GM19043 (cell line): ENCODE measurements at regions not wholly inside any gene's neighbourhood (a gene's known extent, or its start where the extent isn't known, plus 50 kb on each side); places are given as distances from the start of the nearest gene placed in this dataset.

Experiments
- ATAC-seq: cut with Tn5 transposase; IDR thresholded peaks from one replicate; pipeline ENCODE4 v1.9.1; 2021; ENCODE audit warnings: low read depth; ENCODE audit not compliant: unreplicated experiment

GRCh38 chrX:9339603-9340491, 125.0 kb upstream of the TBL1X start:
- ATAC-seq: no peak

- ATAC-seq: no peak
Observed at GRCh38 chrX:9340598-9341290, 124.1 kb upstream of the TBL1X start.

DNA sequence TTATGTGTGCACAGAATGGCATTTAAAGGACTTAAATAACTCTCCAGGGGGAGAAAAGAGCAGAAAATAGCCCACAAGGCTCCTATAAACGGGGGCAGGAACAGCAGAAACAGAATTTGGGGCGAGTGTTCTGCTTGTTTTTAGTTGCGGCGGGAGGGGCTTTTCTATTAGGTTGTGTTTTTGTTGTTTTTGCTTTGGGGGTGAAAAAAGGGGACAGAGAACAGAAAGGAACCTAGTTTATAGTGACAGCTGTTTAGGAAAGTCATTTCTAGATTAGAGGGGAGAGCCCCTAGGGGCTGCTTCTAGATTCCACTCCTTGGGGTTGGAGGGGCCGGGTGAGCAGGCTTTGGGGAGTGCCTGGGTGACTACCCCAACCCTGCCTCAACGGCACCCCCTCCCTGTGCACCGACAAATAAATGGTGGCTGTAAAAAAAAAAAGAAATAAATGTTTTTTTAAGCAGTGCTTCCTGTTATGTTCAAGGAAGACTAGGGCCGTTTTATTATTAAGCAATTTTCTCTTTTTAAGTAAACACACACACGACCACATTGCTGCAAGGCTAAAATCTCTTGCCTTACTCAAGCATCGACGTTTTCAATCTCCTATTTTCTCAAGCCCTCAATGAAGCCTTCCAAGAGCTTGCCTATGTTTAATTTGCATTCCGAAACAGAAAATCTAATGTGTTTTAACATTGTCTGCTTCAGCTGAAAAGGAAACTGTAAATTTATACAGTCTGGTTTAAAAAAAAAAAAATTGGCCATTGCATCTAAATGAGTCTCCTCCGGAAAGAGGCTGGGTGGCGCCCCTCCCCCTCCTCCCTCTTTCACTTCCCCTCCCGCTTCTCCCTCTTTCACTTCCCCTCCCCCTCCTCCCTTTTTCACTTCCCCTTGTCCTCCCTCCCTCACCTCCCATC, 123.3 kb upstream of the TBL1X start:
- peak; percentile 76 for ATAC-seq

- ATAC-seq: no peak
Observed at GRCh38 chrX:9342561-9343051, 122.3 kb upstream of the TBL1X start.

DNA sequence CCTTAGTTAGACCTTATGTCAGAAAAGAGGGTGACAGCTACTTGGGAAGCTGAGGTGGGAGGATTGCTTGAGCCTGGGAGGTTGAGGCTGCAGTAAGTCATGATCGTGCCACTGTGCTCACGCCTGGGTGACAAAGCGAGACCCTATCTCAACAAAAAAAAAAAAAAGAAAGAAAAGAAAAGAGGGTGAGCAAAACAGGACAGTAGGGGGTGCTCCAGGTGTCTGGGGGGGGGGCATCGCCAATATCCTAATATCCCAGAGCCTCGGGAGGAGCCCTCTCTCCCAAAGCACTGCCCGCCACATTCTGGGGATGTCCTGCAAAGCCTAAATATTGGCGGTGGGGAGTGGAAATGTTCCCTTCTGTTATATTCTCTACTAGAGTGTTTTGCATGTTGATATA, 120.9 kb upstream of the TBL1X start:
- no peak for ATAC-seq

DNA sequence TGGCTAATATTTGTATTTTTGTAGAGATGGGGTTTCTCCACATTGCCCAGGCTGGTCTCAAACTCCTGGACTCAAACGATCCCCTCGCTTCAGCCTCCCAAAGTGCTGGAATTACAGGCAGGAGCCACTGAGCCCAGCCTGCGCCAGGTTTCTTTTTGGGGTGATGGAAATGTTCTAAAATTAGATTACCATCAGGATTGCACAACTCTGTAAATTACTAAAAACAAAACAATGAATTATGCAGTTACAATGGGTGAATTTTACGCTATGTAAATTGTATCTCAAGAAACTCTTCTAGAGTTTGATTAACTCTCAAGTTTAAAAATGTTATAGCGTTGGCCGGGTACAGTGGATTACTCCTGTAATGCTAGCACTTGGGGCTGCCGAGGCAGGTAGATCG, 118.9 kb upstream of the TBL1X start:
- ATAC-seq: no peak

- ATAC-seq: no peak
Observed at GRCh38 chrX:9349572-9350494, 115.0 kb upstream of the TBL1X start.

DNA sequence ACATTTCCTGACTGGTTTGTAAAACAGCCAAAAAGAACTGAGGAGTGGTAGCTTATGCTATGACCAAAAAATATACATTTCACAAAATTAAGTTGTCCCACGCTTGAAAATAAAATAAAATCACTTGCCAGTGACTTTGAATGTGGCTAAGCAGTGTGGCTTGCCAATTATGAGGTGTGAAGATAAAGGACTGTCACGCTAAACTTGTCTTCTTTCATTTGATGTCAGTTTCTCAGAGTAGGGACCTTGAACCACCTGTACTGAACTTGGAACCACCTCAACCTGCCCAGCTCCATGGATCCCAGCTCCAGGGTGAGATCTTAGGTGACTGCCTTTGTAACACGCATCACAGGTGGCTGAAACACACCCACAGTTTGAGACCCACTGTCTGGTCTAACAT, 113.7 kb upstream of the TBL1X start:
- no peak for ATAC-seq

DNA sequence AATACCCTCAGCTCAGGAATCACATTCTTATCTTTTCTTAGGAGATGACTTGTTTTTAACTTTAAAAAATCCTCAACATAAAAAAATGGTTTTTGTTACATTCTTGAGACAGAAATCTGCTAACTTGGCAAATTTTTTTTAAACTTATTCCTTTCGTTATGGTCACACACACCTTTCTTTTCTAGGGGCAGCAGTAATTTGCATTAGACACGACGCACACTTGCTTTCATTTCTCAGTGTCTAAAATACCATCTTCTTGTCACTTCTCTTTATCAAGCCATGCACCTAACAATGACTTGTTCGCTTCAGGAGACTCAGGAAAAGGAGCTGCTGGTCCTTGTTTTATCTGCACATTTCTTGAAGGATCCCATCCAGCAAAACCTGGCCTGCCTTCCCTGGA, 112.6 kb upstream of the TBL1X start:
- ATAC-seq: peak; percentile 57

- ATAC-seq: peak; percentile 75
Observed at GRCh38 chrX:9352694-9353411, 112.0 kb upstream of the TBL1X start.

GRCh38 chrX:9354918-9355317, 109.9 kb upstream of the TBL1X start:
- no peak for ATAC-seq

GRCh38 chrX:9355739-9356138, 109.1 kb upstream of the TBL1X start:
- ATAC-seq: no peak

DNA sequence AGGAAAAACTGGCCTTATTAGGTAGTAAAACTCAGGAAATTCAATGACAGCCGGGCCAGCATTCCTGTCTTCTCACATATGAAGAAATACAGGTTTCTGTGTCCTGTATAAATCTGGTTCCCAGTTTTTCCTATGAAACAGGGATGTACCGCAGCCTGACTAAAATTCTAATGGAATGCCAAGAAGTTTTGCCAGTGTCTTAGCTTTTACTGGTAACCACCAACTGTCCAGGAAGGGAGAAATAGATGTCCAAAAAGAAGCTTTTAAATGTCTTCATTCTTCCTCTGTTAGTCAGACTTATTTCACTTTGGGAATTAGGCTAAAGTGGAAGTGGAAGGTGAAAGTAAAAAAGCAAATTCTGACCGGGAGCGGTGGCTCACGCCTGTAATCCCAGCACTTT, 108.0 kb upstream of the TBL1X start:
- no peak for ATAC-seq

DNA sequence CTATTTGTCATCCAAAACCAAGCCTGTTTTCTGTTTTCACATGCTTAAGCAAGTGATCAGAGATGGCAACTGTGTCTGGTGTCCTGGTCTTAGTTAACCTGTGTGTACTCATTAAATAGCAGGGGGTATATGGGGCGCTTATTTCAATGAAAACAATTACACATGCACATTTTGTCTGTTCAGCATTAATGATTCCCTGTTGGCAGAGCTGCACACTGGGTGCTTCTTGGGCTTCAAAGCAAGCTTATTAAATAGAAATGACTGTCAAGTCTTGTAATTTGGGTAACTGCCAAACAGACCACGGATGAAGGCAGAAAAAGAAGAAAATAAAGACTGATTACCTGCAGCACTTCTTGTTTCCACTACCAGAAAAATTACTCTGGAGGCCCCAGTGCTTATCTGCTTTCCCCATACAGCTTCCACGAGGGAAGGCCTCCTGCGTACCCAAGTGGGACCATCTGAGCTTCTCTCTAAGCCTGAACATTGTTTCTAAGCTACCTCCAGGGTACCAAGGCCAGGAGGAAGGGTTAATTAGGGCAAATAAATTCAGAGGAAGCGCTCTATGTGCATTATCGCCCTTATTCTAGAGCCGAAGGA, 107.2 kb upstream of the TBL1X start:
- no peak for ATAC-seq

DNA sequence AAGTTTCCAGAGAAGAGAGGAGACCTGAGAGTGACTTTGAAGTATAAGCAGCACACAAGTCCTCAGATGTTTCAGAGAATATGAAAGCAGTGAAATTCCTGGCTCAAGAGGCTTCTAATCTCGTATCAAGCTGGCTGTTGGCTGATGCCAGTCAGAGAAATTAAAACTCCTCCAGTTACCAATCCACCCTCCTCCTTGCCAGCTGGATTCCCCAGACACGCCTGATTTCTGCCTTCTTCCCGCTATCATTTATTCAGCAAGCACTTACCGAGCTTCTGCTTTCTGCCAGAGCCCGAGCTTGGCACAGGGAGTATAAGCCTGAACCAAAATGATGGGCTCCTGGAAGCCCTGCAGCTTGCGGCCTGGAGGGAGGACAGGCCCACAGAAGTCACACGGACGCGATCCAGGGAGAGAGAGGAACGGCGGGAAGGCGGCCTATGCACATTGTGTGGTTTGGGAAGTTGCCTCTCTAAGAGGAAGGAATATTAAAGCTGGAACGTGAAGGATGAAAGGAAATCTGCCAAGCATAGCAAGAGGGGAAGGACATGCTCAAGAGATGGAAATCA, 102.4 kb upstream of the TBL1X start:
- ATAC-seq: no peak

GRCh38 chrX:9367421-9367820, 97.4 kb upstream of the TBL1X start:
- no peak for ATAC-seq

DNA sequence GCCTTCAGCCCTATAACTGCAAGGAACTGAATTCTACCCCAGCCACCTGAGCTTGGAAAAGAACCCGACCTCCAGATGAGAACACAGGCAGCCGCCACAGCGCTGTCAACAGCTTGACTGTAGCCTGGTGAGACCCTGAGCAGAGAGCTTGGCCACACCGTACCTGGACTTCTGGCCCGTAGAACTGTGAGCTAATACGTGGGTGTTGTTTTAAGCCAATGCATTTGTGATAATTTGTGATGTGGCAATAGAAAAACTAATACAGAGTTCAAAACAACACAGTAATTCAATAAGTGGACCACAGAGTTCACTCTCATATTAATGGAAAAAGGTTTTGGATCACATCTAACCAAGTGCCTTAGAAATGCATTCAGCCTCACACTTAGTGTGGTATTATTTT, 96.6 kb upstream of the TBL1X start:
- no peak for ATAC-seq

- ATAC-seq: no peak
Observed at GRCh38 chrX:9369802-9370291, 95.0 kb upstream of the TBL1X start.
